Endothelial cell of umbilical vein (primary cell): ENCODE measurements at regions not wholly inside any gene's neighbourhood (a gene's known extent, or its start where the extent isn't known, plus 50 kb on each side); places are given as distances from the start of the nearest gene placed in this dataset.

Experiments used
- BruUV-seq: library from RNA; stranded (reverse); fragments of 400-500 nt; replicated peaks from 2 replicates; lab custom pipeline; 2021; lab: Mats Ljungman, UMichigan
- CTCF ChIA-PET: fragments of 300-600, 350-600 bp; sonication (Branson Sonifier 250); formaldehyde crosslinking; loops from one replicate; lab custom pipeline; 2021; ENCODE audit warnings: antibody characterized with exemption, inconsistent platforms; lab: Charles Lee
- POLR2A ChIA-PET: fragments of 300-600, 350-600 bp; sonication (Branson Sonifier 250); formaldehyde crosslinking; loops from one replicate; lab custom pipeline; 2021; ENCODE audit warnings: antibody characterized with exemption, inconsistent platforms; lab: Charles Lee
- DNase-seq: peaks from one replicate; pipeline ENCODE4 v3.0.0-alpha.2; 2011; ENCODE audit warnings: low read depth, low spot score
- FAIRE-seq: peaks from 2 replicates; lab custom pipeline; 2011; peaks lifted over from hg19 to GRCh38; lab: Jason Lieb, UNC
- H2AFZ ChIP-seq: 2 replicates; pipeline ENCODE4 v1.6.0; 2012; ENCODE audit warnings: low read depth, low read length, control low read depth, inconsistent platforms
- H3K27ac ChIP-seq: 2 replicates; pipeline ENCODE4 v1.5.1; 2011; ENCODE audit warnings: low read depth, mild to moderate bottlenecking, control low read depth, low read length, moderate library complexity; ENCODE audit not compliant: insufficient read depth
- H3K27me3 ChIP-seq, 2 experiments: 2 replicates each; pipeline versions ENCODE4 v1.6.0 to v1.6.1; 2011; ENCODE audit warnings: low read length in 2 of 2, mixed read lengths in 1 of 2; ENCODE audit not compliant: control insufficient read depth in 2 of 2, insufficient read depth in 2 of 2
- H3K36me3 ChIP-seq, 2 experiments: 2 replicates in 1 of 2; 3 replicates in 1 of 2; pipeline ENCODE4 v1.5.1; 2011; ENCODE audit warnings: low read length in 2 of 2, mild to moderate bottlenecking in 1 of 2, moderate library complexity in 1 of 2; ENCODE audit not compliant: control insufficient read depth in 2 of 2, insufficient read depth in 2 of 2; ENCODE audit errors: extremely low read depth in 1 of 2
- H3K4me1 ChIP-seq: 3 replicates; pipeline ENCODE4 v1.5.1; 2011; ENCODE audit warnings: mild to moderate bottlenecking, low read length; ENCODE audit not compliant: control insufficient read depth, insufficient read depth; ENCODE audit errors: extremely low read depth
- H3K4me2 ChIP-seq: 2 replicates; pipeline ENCODE4 v1.6.1; 2011; ENCODE audit warnings: low read length, control low read depth, mixed read lengths; ENCODE audit not compliant: insufficient read depth
- H3K4me3 ChIP-seq, 3 experiments: fragments of 200-600 bp in 1 of 3; sonication (generic), shearing (Covaris generic) in 1 of 3; replicated peaks in 1 of 3; 2 replicates each; pipeline ENCODE4 v1.5.1; 2011 to 2016; ENCODE audit warnings: control low read depth in 3 of 3, low read length in 3 of 3, mild to moderate bottlenecking in 2 of 3, inconsistent platforms in 1 of 3, low read depth in 1 of 3, moderate library complexity in 1 of 3; ENCODE audit not compliant: insufficient read depth in 1 of 3
- H3K79me2 ChIP-seq: 2 replicates; pipeline ENCODE4 v1.6.0; 2012; ENCODE audit warnings: low read length, inconsistent platforms; ENCODE audit not compliant: control insufficient read depth, insufficient read depth
- H3K9ac ChIP-seq: replicated peaks from 2 replicates; pipeline ENCODE3; 2011; ENCODE audit warnings: low read length, control low read depth; ENCODE audit not compliant: insufficient read depth; ENCODE audit errors: extremely low read depth
- H3K9me1 ChIP-seq: replicated peaks from 3 replicates; pipeline ENCODE4 v1.6.0; 2011; ENCODE audit warnings: mild to moderate bottlenecking, low read length; ENCODE audit not compliant: control insufficient read depth, insufficient read depth; ENCODE audit errors: extremely low read depth
- H3K9me3 ChIP-seq: replicated peaks from 2 replicates; pipeline ENCODE4 v1.5.1; 2012; ENCODE audit warnings: low read length, inconsistent platforms; ENCODE audit not compliant: control insufficient read depth, insufficient read depth
- H4K20me1 ChIP-seq: replicated peaks from 2 replicates; pipeline ENCODE3; 2011; ENCODE audit warnings: mild to moderate bottlenecking, low read length; ENCODE audit not compliant: control insufficient read depth, insufficient read depth; ENCODE audit errors: extremely low read depth
- EZH2 ChIP-seq: IDR thresholded peaks from 2 replicates; pipeline ENCODE4 v1.6.1; 2012; ENCODE audit warnings: borderline replicate concordance, low read depth, mild to moderate bottlenecking, moderate library complexity, low read length, inconsistent platforms; ENCODE audit not compliant: severe bottlenecking
- FOS ChIP-seq: IDR thresholded peaks from 2 replicates; pipeline ENCODE4 v1.6.1; 2011; ENCODE audit warnings: mild to moderate bottlenecking, low read length, moderate library complexity, borderline replicate concordance; ENCODE audit not compliant: insufficient read depth
- GATA2 ChIP-seq: IDR thresholded peaks from 2 replicates; pipeline ENCODE4 v1.7.0; 2011; ENCODE audit warnings: low read depth, mild to moderate bottlenecking, moderate library complexity, mixed read lengths, low read length; ENCODE audit not compliant: insufficient read length, insufficient read depth
- JUN ChIP-seq: IDR thresholded peaks from 2 replicates; pipeline ENCODE4 v1.6.1; 2011; ENCODE audit warnings: borderline replicate concordance, low read depth; ENCODE audit not compliant: insufficient read length, insufficient read depth
- POLR2A ChIP-seq: IDR thresholded peaks from 2 replicates; pipeline ENCODE4 v1.6.1; 2012; ENCODE audit warnings: low read depth, mild to moderate bottlenecking, control low read depth, low read length
- dilution Hi-C: fragments of 300-500 bp; cut with MboI; formaldehyde crosslinking; loops from one replicate; pipeline ENCODE4 v1.15.0; 2019; ENCODE audit warnings: low sequenced_read_pairs; ENCODE audit not compliant: extremely low pct_ligation_motif_present
- intact Hi-C: fragments of 100-400 bp; cut with micrococcal nuclease; formaldehyde crosslinking; loops from one replicate; pipeline ENCODE4 v1.10.0; 2022
- TF ChIP-seq, protein P1 (sequence below): IDR thresholded peaks from 2 replicates; pipeline ENCODE4 v1.6.1; 2011; ENCODE audit not compliant: insufficient read depth, insufficient read length
- TF ChIP-seq, protein P2 (sequence below), 2 donors: IDR thresholded peaks; 1 replicate in 1 of 2; 2 replicates in 1 of 2; pipeline ENCODE4 v1.5.1; 2011; ENCODE audit warnings: low read length in 2 of 2, mild to moderate bottlenecking in 2 of 2, moderate library complexity in 2 of 2, control low read depth in 1 of 2, inconsistent platforms in 1 of 2, low read depth in 1 of 2; ENCODE audit not compliant: insufficient read depth in 1 of 2; ENCODE audit errors: extremely low read depth in 1 of 2

DNA sequence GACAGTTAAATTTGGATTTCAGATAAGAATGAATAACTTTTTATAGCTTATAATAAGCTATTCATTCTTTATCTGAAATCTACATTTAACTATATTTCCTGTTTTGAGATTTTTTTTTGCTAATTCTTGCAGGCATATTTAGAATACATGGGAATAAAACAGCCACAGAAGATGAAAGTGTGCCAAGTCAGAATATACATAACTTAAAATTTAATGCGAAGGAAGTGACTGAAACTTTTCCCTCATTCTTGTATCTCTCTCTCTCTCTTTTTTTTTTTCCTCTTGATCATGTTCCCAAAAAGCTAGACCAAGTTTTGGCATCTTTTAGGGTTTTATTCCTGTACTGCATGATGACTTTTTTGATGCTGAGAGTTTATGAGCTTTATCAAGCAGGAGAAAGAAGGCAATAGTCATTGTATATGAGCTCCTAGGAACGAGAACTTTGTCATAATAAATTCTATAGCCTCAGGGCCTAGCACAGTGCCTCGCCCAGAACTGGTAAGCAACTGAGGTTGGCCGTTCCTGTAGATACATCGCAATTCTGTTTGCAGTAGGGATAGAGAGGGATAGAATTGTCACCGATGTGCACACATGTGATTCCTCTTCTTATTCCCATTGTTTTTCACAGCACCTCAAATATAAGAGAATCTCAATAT lies 205.2 kb downstream of the MYLK4 start:
- Histone ChIP-seq H3K9ac (no peak overlapping the region), H3K4me3 (no peak overlapping the region), H3K36me3 (no peaks in the 10 kb centered on the region), H3K9me3 (no peaks in the 10 kb centered on the region), H4K20me1 (no peaks in the 10 kb centered on the region), H3K27me3 (peaks cover 0 to 2% of the 10 kb centered on the region in 2 experiments), H2AFZ (no peak overlapping the region), H3K4me2 (no peak overlapping the region), H3K9me1 (no peaks in the 10 kb centered on the region), H3K79me2 (no peaks in the 10 kb centered on the region), H3K27ac (no peak overlapping the region), H3K4me1 (no peaks in the 10 kb centered on the region)
- no TSS peak for BruUV-seq
- POLR2A ChIA-PET, result no interaction called here
- FAIRE-seq (no peak), DNase-seq (no peak)
- CTCF ChIA-PET, result interaction anchor here (0.7 to 2.3 kb wide), 5 partner anchors 8 to 27 kb away, joined by 3 to 5 read pairs (median 3); no protein-coding TSS in a partner anchor
- intact Hi-C loops, result no loop called here
- TF ChIP-seq, protein P1, sequence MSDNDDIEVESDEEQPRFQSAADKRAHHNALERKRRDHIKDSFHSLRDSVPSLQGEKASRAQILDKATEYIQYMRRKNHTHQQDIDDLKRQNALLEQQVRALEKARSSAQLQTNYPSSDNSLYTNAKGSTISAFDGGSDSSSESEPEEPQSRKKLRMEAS, result no peak
- TF ChIP-seq FOS, result no peak
- TF ChIP-seq, protein P2, sequence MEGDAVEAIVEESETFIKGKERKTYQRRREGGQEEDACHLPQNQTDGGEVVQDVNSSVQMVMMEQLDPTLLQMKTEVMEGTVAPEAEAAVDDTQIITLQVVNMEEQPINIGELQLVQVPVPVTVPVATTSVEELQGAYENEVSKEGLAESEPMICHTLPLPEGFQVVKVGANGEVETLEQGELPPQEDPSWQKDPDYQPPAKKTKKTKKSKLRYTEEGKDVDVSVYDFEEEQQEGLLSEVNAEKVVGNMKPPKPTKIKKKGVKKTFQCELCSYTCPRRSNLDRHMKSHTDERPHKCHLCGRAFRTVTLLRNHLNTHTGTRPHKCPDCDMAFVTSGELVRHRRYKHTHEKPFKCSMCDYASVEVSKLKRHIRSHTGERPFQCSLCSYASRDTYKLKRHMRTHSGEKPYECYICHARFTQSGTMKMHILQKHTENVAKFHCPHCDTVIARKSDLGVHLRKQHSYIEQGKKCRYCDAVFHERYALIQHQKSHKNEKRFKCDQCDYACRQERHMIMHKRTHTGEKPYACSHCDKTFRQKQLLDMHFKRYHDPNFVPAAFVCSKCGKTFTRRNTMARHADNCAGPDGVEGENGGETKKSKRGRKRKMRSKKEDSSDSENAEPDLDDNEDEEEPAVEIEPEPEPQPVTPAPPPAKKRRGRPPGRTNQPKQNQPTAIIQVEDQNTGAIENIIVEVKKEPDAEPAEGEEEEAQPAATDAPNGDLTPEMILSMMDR (IDR thresholded peaks at IDR 0.05; ENCODE audit: extremely low read depth in 1 of 2, insufficient read depth in 1 of 2, low read depth in 1 of 2, low read length in 2 of 2), result no peak
- TF ChIP-seq EZH2, result no peak
- TF ChIP-seq GATA2, result no peak
- TF ChIP-seq POLR2A, result no peak
- TF ChIP-seq JUN, result no peak
- dilution Hi-C loops, result no loop called here
